Right atrium auricular region (tissue), 2 donors: ENCODE measurements at regions not wholly inside any gene's neighbourhood (a gene's known extent, or its start where the extent isn't known, plus 50 kb on each side); places are given as distances from the start of the nearest gene placed in this dataset.

Source experiments
- DNase-seq: peaks from one replicate; pipeline ENCODE4 v3.0.0-alpha.2; 2019; ENCODE audit warnings: low spot score
- H3K27ac ChIP-seq, 2 donors: fragments of 200-600 bp; sonication (generic); 1 replicate in 1 of 2; 2 replicates in 1 of 2; pipeline ENCODE4 v1.5.1; 2016 to 2019
- H3K27me3 ChIP-seq, 2 donors: fragments of 200-600 bp; sonication (generic); one replicate each; pipeline versions ENCODE4 v1.5.1 to v1.6.0; 2017 to 2019
- H3K36me3 ChIP-seq: fragments of 200-600 bp; sonication (generic); one replicate; pipeline ENCODE4 v1.5.1; 2016
- H3K4me1 ChIP-seq, 2 donors: fragments of 200-600 bp; sonication (generic); one replicate each; pipeline versions ENCODE4 v1.5.1 to v1.6.0; 2017 to 2019
- H3K4me3 ChIP-seq, 2 donors: fragments of 200-600 bp; sonication (generic); 1 replicate in 1 of 2; 2 replicates in 1 of 2; pipeline ENCODE4 v1.5.1; 2017 to 2019; ENCODE audit warnings: mild to moderate bottlenecking in 1 of 2, moderate library complexity in 1 of 2
- H3K9me3 ChIP-seq, 2 donors: fragments of 200-600 bp; sonication (generic); one replicate each; pipeline ENCODE4 v1.5.1; 2019
- TF ChIP-seq, protein P1 (sequence below), 2 donors: fragments of 200-600 bp; sonication (generic); IDR thresholded peaks; one replicate each; pipeline ENCODE4 v1.5.1; 2019; ENCODE audit warnings: antibody characterized with exemption in 2 of 2

DNA sequence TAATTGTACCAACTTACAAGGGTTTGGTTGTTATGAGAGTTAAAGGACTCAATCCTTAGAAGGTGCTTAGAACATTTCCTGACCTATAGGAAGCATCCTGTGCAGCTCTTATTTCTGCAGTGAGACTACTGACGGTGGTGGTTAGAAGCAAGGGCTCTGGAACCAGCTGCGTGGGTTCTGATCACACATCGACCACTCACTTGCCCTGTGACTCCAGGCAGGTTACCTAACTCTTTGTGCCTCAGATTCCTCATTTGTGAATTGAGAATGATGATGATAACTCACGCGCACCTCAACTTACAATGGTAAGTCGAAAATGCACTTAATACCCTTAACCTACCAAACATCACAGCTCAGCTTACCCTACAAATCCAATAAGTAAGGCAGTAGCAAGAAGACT lies 80.7 kb upstream of the SPATA12 start:
- peak; percentile 44 for DNase-seq
- TF ChIP-seq, protein P1, sequence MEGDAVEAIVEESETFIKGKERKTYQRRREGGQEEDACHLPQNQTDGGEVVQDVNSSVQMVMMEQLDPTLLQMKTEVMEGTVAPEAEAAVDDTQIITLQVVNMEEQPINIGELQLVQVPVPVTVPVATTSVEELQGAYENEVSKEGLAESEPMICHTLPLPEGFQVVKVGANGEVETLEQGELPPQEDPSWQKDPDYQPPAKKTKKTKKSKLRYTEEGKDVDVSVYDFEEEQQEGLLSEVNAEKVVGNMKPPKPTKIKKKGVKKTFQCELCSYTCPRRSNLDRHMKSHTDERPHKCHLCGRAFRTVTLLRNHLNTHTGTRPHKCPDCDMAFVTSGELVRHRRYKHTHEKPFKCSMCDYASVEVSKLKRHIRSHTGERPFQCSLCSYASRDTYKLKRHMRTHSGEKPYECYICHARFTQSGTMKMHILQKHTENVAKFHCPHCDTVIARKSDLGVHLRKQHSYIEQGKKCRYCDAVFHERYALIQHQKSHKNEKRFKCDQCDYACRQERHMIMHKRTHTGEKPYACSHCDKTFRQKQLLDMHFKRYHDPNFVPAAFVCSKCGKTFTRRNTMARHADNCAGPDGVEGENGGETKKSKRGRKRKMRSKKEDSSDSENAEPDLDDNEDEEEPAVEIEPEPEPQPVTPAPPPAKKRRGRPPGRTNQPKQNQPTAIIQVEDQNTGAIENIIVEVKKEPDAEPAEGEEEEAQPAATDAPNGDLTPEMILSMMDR (IDR thresholded peaks at IDR 0.05): no peak

DNA sequence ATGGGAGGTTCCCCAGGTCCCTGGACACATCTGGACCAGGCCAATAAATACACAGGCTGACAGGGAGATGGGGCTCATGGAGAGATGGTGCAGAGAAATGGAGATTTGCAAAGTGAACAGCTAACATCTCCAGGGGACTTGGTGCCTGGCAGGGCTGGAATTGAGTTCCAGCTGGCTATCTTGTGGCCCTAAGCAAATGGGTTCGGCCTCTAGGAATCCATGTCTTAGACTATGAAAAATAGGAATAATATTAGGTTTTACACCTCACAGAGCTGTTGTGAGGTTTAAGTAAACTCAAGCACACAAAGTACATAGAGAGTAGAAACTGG lies 82.9 kb upstream of the SPATA12 start:
- no peak for DNase-seq
- H3K27me3 ChIP-seq: no peaks in the 10 kb centered on the region
- TF ChIP-seq, protein P1 (IDR thresholded peaks at IDR 0.05): no peak
- no peaks in the 10 kb centered on the region for H3K36me3 ChIP-seq
- no peak overlapping the region for H3K27ac ChIP-seq
- no peaks in the 10 kb centered on the region for H3K9me3 ChIP-seq
- H3K4me1 ChIP-seq: peaks cover 0 to 18% of the 10 kb centered on the region in 2 donors
- H3K4me3 ChIP-seq: no peak overlapping the region

More for the DNA sequence above, 80.7 kb upstream of the SPATA12 start:
- H3K4me3 ChIP-seq: no peak overlapping the region
- no peaks in the 10 kb centered on the region for H3K36me3 ChIP-seq
- no peaks in the 10 kb centered on the region for H3K9me3 ChIP-seq
- peaks cover 0 to 26% of the 10 kb centered on the region in 2 donors for H3K4me1 ChIP-seq
- H3K27ac ChIP-seq: no peak overlapping the region
- no peaks in the 10 kb centered on the region for H3K27me3 ChIP-seq

DNA sequence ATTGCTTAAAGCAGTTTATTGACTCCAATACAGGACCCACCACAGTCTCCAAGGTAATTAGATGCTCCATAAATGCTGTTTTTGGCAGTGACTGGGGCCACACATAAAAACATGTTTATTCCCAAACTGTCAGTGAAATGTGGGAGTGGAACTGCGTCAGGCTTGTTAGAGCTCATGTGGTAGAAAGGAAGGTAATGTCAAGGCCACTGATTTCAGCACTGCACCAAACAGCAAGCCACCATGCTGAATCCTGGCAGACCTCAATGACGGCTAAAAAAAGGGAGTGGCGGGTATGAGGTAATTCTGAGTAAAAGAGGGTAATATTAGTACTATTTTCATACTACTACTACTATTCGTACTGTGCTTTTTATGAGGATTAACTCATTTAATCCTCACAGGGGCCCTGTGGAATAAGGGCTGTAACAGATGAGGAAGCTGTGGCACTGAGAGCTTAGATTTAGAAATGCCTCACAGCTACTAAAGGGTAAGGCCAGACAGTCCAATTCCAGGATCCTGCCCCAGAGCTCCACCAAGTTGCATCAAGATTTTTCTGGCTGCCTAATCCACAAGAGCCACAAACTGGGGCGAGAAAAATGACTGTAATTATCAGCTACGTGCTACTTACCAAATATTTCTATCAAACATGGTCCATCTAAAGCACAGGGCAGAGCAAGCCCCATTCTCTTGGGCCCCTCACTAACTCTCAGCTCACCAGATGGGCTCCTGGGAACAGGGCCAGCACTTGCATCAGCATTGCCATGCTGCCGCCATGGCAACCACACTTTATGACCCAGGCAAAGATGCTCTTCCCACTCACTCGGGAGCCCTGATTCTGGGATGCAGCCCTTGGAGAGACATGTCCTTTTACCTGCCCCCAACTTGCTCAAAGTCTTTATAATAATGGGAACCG lies 83.6 kb upstream of the SPATA12 start:
- no peaks in the 10 kb centered on the region for H3K27me3 ChIP-seq
- H3K4me1 ChIP-seq: peaks cover 0 to 18% of the 10 kb centered on the region in 2 donors
- no peak overlapping the region for H3K4me3 ChIP-seq
- H3K36me3 ChIP-seq: no peaks in the 10 kb centered on the region
- TF ChIP-seq, protein P1 (IDR thresholded peaks at IDR 0.05): no peak
- no peaks in the 10 kb centered on the region for H3K9me3 ChIP-seq
- H3K27ac ChIP-seq: no peak overlapping the region
- peak; percentile 58 for DNase-seq

DNA sequence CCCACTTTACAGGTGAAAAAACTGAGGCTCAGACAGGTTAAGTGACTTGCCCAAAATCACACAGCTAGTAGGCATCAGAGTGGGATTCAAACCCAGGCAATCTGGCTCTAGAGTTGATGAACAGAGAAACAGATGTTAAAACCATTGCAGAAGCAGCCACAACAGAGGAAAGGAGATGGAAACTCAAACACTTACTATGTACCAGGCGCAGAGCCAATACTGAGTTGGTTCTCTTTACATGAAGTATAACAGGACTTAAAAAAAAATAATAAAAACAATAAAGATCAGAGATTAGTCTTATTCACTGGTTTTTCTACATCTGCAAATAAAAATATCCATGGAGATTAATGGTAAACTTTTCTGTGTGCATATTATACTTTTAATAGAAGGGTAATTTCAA lies 84.9 kb upstream of the SPATA12 start:
- H3K9me3 ChIP-seq: no peaks in the 10 kb centered on the region
- H3K4me3 ChIP-seq: no peak overlapping the region
- TF ChIP-seq, protein P1 (IDR thresholded peaks at IDR 0.05): no peak
- no peak overlapping the region for H3K27ac ChIP-seq
- no peaks in the 10 kb centered on the region for H3K27me3 ChIP-seq
- H3K36me3 ChIP-seq: no peaks in the 10 kb centered on the region
- DNase-seq: peak; percentile 16
- H3K4me1 ChIP-seq: peaks cover 0 to 10% of the 10 kb centered on the region in 2 donors

DNA sequence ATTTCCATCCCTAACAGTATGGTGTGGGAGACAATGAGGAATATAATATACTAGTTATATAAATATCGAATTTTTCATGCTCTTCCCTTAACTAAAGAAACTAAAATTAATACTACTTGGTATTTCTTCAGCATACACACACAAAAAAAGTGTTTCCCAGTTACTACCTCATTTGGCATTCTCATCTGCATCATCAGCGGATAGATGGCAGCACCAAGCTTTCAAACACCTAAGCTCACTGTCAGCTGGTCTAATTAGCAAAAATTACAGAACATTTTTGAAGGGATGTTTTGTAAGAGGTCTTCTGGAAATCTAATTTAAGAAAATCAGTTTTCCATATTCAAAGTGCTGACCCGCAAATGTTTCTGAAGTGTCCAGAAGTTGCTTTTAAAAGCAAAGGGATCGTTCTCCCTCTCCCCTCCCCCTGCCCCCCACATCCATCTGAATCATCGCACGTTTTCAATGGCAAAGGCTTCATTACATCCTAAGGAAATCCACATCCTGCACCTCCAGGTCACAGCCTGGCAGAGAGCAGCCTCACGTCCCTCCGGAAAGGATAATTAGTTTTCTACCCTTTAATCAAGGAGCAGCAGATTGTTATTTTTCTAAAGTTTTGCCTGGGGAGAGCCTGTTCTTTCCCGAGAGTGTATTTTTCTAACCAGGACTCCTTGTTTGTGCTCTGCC lies 86.1 kb upstream of the SPATA12 start:
- no peak for DNase-seq
- Histone ChIP-seq H3K27me3 (no peaks in the 10 kb centered on the region), H3K4me3 (no peak overlapping the region), H3K4me1 (peaks cover 0 to 14% of the 10 kb centered on the region in 2 donors), H3K9me3 (no peaks in the 10 kb centered on the region), H3K27ac (no peak overlapping the region), H3K36me3 (no peaks in the 10 kb centered on the region)
- TF ChIP-seq, protein P1 (IDR thresholded peaks at IDR 0.05): no peak
